ENCODE measurements at regions not wholly inside any gene's neighbourhood (a gene's known extent, or its start where the extent isn't known, plus 50 kb on each side); places are given as distances from the start of the nearest gene placed in this dataset.

DNA sequence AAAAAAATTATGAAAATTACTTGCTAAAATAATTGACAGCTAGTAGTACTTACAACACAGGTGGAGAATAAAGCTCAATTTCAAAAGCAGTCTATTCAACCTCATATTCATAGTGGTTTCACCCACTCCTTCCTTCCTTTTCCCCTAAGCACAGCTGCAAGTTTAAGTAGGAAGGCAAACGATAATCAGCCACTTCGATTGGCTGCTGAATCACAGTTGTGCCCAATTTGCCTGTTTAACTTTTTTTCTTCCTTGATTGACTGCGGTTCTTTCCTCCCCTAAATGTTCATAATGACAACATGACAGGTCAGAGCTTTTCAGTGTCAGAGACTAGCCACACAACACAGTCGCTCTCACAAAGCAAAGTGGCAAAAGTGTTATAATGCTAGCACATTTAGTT, 468.0 kb upstream of the GBE1 start:
- no peak for DNase-seq
- ATAC-seq (ENCODE audit: low read depth), result no peak
- peak overlapping the region; percentile 56 for H3K27ac Mint-ChIP-seq

DNA sequence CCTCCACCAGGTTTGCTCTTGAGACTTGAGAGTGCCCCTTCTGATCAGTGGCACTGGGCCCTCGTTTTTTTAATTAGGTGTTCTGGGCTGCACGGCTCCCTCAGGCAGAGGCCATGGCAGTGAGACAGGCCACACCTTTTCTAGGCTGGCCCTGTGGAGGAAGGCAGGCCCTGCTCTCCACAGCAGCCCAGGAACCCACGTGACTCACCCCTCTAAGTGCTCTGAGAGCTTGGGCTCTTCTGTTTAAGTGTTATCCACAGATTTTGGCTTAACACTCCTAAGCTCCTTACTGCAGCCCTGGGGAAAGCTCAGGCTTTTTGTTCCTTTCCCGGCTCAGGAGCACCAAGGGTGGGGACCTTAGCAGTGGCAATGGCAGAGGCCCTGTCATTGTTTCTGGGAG, 463.2 kb upstream of the GBE1 start:
- Mint-ChIP-seq H3K4me3 (no peak overlapping the region), H3K27me3 (no peaks in the 10 kb centered on the region), H3K36me3 (no peaks in the 10 kb centered on the region), H3K4me1 (peaks cover 4% of the 10 kb centered on the region), H3K27ac (no peak overlapping the region), H3K9me3 (peaks cover 4% of the 10 kb centered on the region)
- no peak for DNase-seq
- POLR2A ChIA-PET, result no interaction called here
- no peak for ATAC-seq (ENCODE audit: low read depth)

More for the DNA sequence above, 468.0 kb upstream of the GBE1 start:
- POLR2A ChIA-PET, result no interaction called here
- Mint-ChIP-seq H3K4me3 (peak overlapping the region; percentile 68), H3K4me1 (peaks cover 8% of the 10 kb centered on the region), H3K9me3 (no peaks in the 10 kb centered on the region), H3K36me3 (no peaks in the 10 kb centered on the region), H3K27me3 (no peaks in the 10 kb centered on the region)

DNA sequence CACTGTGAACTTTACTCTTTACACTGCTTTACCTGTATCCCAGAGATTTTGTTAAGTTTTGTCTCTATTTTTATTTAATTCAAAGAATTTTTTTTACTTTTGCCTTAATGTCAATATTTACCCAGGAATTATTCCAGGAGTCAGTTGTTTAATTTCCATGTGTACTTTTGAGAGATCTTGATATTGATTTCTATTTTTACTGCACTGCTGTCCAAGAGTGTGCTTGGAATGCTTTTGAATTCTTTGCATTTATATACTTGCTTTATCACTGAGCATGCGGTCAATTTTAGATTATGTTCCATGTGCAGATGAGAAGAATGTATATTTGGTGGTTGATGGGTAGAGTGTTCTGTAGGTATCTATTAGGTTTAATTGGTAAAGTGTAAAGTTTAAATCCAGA, 461.0 kb upstream of the GBE1 start:
- ATAC-seq (ENCODE audit: low read depth) (no peak), DNase-seq (no peak)
- H3K27ac Mint-ChIP-seq, result no peak overlapping the region

DNA sequence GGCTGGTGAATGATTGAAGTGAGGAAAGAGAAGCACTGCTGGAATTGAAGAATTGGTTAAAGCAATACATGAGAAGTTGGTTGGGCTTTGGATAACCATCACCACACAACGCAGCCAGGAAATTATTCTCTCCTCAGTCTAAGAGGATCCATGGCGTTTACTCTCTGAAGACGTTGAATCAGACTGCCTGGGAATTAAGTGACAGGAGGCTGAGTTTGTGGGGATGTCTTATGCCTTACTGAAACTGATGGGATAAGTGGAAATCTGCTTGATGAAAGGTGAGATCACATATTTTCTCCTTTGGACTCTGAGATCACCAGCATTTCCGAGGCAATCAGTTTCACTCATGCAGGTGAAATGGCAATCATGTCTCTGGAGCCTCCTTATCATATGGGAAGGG, 456.1 kb upstream of the GBE1 start:
- H3K27ac Mint-ChIP-seq, result no peak overlapping the region
- ATAC-seq (ENCODE audit: low read depth) (no peak), DNase-seq (no peak)
- H3K4me1 Mint-ChIP-seq, result no peaks in the 10 kb centered on the region
- no peaks in the 10 kb centered on the region for H3K27me3 Mint-ChIP-seq
- POLR2A ChIA-PET, result no interaction called here
- H3K4me3 Mint-ChIP-seq, result no peak overlapping the region
- H3K36me3 Mint-ChIP-seq, result no peaks in the 10 kb centered on the region
- H3K9me3 Mint-ChIP-seq, result peaks cover 1% of the 10 kb centered on the region

More for the DNA sequence above, 461.0 kb upstream of the GBE1 start:
- POLR2A ChIA-PET, result no interaction called here
- no peak overlapping the region for H3K4me3 Mint-ChIP-seq
- no peaks in the 10 kb centered on the region for H3K36me3 Mint-ChIP-seq
- no peaks in the 10 kb centered on the region for H3K4me1 Mint-ChIP-seq
- no peaks in the 10 kb centered on the region for H3K27me3 Mint-ChIP-seq
- peaks cover 4% of the 10 kb centered on the region for H3K9me3 Mint-ChIP-seq

DNA sequence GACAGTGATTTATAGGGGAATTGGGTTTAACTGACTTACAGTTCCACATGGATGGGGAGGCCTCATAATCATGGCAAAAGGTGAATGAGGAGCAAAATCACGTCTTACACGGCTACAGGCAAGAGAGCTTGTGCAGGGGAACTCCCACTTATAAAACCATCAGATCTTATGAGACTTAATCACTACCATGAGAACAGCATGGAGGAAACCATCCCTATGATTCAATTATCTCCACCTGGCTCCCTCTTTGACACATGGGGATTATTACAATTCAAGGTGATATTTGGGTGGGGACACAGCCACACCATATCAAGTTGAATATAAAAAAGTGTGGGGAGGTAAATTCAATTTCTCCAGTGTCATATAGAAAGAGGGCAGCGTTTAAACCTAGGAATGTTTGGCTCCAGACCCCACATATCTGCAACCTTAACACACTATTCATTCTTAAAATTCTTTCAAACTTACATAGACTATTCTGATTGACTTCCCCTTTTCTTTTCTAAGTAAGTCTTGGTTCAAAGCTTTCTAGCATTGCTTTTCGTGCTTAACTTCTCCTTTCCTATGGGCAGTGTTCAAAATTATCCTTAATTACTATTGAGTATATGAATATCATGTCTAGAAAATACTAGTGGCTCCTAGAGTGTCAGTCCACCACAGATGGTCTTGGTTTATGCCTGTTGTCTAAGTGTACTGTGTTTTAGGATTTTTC, 446.7 kb upstream of the GBE1 start:
- DNase-seq (no peak), ATAC-seq (ENCODE audit: low read depth) (no peak)
- H3K4me1 Mint-ChIP-seq, result no peaks in the 10 kb centered on the region
- H3K27ac Mint-ChIP-seq, result no peak overlapping the region
- no peaks in the 10 kb centered on the region for H3K36me3 Mint-ChIP-seq
- no peaks in the 10 kb centered on the region for H3K27me3 Mint-ChIP-seq
- POLR2A ChIA-PET, result no interaction called here
- H3K4me3 Mint-ChIP-seq, result no peak overlapping the region
- H3K9me3 Mint-ChIP-seq, result no peaks in the 10 kb centered on the region

DNA sequence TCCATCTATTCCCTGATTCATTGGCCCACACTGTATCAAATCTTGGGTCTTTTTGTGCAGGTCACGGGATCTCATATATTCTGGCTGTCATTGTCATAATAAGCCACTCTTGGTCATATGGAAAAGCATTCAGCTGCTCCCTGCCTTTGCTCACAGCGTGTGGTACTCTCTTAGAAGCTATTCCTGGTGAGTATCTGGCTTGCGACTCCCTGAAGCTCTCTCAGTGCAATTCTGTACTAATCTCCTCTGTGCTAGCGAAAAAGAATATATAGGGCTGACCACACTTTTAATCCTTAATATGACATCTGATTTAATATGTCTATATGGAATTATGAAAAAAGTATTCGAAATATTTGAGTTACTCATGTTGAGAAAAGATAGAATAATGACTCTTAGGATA, 440.8 kb upstream of the GBE1 start:
- no peaks in the 10 kb centered on the region for H3K27me3 Mint-ChIP-seq
- POLR2A ChIA-PET, result no interaction called here
- no peak overlapping the region for H3K4me3 Mint-ChIP-seq
- ATAC-seq (ENCODE audit: low read depth), result no peak
- H3K9me3 Mint-ChIP-seq, result peaks cover 2% of the 10 kb centered on the region
- no peak overlapping the region for H3K27ac Mint-ChIP-seq
- DNase-seq, result no peak
- no peaks in the 10 kb centered on the region for H3K4me1 Mint-ChIP-seq
- no peaks in the 10 kb centered on the region for H3K36me3 Mint-ChIP-seq

DNA sequence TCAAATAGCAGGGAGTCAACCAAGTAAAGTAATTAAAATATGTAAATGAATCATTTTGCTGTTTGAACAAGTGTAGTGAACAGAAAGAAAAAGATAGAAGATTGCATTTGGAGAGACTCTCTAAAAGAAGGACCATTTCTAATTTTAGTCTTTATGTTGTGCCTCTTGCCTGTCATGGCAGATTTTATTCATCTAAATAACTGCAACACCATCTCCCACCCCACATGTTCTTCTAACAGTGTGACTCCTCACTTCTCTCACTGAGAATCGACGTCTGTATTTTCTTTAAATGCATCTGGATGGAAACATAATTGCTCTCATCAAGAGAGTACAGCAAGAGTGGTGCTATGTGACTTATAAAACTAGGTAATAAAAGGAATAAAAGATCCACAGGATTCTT, 439.9 kb upstream of the GBE1 start:
- Mint-ChIP-seq H3K4me1 (no peaks in the 10 kb centered on the region), H3K27me3 (no peaks in the 10 kb centered on the region), H3K4me3 (no peak overlapping the region), H3K9me3 (peaks cover 2% of the 10 kb centered on the region), H3K27ac (no peak overlapping the region), H3K36me3 (no peaks in the 10 kb centered on the region)
- POLR2A ChIA-PET, result no interaction called here
- ATAC-seq (ENCODE audit: low read depth), result no peak
- no peak for DNase-seq

DNA sequence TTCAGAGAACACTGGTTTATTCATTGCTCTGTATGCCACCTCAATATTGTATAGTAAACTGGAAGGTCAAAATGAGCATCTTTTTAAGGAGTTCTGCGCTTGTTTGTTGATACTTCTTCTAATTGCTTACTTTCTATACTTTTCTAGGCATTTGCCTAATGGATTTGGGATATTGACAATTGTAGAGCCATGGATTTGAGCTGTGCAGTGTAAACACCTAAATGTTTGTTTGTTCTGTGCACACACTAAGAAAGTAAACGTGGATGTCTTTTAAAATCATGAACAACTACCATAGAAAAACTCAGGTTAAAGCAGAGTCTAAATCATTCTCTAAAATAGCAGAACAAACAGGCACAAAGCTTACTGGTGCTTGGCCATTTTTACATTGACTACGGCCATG, 436.6 kb upstream of the GBE1 start:
- Mint-ChIP-seq H3K36me3 (no peaks in the 10 kb centered on the region), H3K9me3 (peaks cover 2% of the 10 kb centered on the region), H3K27me3 (no peaks in the 10 kb centered on the region), H3K4me3 (no peak overlapping the region), H3K4me1 (no peaks in the 10 kb centered on the region), H3K27ac (no peak overlapping the region)
- DNase-seq (no peak), ATAC-seq (ENCODE audit: low read depth) (no peak)
- POLR2A ChIA-PET, result no interaction called here

DNA sequence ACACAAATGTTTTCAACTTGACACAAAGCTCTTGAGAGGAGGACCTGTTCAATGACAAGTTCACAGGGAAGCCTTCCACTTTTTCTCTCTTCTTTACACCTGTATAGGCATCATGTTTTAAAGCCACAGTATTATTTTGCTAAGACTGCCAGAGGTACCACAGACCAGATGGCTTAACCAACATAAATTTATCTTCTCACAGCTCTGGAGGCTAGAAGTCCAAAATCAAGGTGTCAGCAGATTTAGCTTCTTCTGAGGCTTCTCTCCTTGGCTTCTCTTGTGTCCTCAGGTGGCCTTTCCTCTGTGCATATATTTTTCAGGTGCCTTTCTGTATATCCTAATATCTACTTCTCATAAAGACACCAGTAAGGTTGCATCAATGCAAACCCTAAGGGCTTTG, 435.2 kb upstream of the GBE1 start:
- no peak overlapping the region for H3K27ac Mint-ChIP-seq
- H3K4me1 Mint-ChIP-seq, result no peaks in the 10 kb centered on the region
- no peaks in the 10 kb centered on the region for H3K27me3 Mint-ChIP-seq
- no peak for ATAC-seq (ENCODE audit: low read depth)
- DNase-seq, result no peak
- POLR2A ChIA-PET, result no interaction called here
- H3K4me3 Mint-ChIP-seq, result no peak overlapping the region
- peaks cover 2% of the 10 kb centered on the region for H3K9me3 Mint-ChIP-seq
- no peaks in the 10 kb centered on the region for H3K36me3 Mint-ChIP-seq

DNA sequence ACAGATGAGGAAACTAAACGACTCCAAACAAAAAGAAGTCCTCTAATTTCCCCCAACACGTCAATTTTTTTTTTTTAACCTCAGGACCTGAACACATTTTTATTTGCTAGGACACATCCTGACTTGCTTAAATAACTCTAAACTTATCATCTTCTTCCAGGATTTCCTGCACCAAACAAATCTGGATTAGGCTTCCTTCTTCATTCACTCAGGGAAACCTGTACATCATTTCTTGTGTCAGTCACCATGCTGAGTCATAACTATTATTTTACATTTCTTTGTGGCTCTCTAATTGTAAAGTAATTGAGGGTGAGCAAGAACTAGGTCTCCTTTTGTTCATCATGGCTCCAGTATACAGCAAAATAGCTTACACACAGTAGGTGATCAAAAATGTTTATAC, 433.4 kb upstream of the GBE1 start:
- Mint-ChIP-seq H3K27ac (no peak overlapping the region), H3K27me3 (no peaks in the 10 kb centered on the region), H3K4me1 (no peaks in the 10 kb centered on the region), H3K4me3 (no peak overlapping the region), H3K9me3 (peaks cover 2% of the 10 kb centered on the region), H3K36me3 (no peaks in the 10 kb centered on the region)
- POLR2A ChIA-PET, result no interaction called here
- ATAC-seq (ENCODE audit: low read depth), result no peak
- no peak for DNase-seq

DNA sequence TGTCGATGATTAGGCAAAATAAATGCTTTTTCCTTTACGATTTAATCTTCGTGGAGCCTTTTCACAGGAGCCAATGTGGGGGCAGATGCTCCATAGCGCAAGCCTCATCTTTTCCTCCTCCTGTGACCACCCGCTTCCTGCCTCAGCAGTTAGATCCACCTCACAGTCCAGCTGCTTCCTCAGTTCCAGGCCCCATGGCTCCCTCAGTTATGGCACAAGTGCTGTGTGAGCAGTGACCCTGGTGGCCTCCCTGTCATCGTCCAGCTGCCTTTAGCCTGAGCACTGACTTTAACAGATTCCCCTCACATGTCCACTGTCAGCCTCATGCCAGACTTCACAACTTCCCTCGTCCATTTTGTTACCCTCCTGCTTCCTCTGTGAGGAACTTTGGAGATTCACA, 424.6 kb upstream of the GBE1 start:
- no peak overlapping the region for H3K4me3 Mint-ChIP-seq
- H3K36me3 Mint-ChIP-seq, result no peaks in the 10 kb centered on the region
- no peak overlapping the region for H3K27ac Mint-ChIP-seq
- POLR2A ChIA-PET, result no interaction called here
- no peak for ATAC-seq (ENCODE audit: low read depth)
- no peaks in the 10 kb centered on the region for H3K4me1 Mint-ChIP-seq
- DNase-seq, result no peak
- H3K27me3 Mint-ChIP-seq, result no peaks in the 10 kb centered on the region
- H3K9me3 Mint-ChIP-seq, result no peaks in the 10 kb centered on the region

DNA sequence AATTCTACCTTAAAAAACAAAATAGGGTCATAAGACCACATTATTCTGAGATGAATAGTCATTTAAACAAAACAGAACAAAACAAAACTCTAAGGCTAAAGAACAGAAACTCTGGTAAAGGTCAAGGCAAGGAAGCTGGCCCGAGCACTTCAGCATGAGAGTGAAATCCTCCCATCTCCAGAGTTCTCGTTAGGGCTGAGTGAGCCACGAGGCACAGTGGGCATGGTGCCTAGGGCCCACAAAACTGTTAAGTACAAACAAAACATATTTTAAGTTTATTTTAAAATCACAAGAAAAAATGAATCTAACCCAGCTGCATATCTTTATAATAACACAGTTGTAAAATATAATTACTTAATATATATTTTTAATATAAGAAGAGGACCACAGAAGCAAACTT, 417.8 kb upstream of the GBE1 start:
- Mint-ChIP-seq H3K27ac (no peak overlapping the region), H3K27me3 (no peaks in the 10 kb centered on the region), H3K4me3 (no peak overlapping the region), H3K36me3 (no peaks in the 10 kb centered on the region), H3K9me3 (no peaks in the 10 kb centered on the region), H3K4me1 (no peaks in the 10 kb centered on the region)
- POLR2A ChIA-PET, result no interaction called here
- DNase-seq (no peak), ATAC-seq (ENCODE audit: low read depth) (no peak)

DNA sequence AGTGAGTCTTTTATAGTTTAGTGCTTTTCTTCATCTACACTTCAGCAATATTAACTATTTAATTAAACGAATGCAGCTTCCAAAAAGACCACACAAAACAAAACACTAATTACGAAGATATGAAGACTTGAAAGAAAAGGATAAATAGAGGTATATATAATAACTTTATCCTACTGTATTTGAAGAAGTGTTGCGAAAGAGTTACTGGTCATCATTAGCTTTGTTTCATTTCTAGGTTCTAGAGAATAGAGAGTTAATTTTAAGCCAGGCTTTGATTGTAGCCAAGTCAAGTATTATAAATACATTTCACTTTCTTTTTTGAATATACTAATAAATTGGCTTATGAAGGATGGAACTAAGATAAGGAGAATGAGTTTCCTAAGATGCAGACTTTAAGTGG, 416.8 kb upstream of the GBE1 start:
- POLR2A ChIA-PET, result no interaction called here
- Mint-ChIP-seq H3K4me1 (no peaks in the 10 kb centered on the region), H3K4me3 (no peak overlapping the region), H3K27me3 (no peaks in the 10 kb centered on the region), H3K27ac (no peak overlapping the region), H3K36me3 (no peaks in the 10 kb centered on the region), H3K9me3 (no peaks in the 10 kb centered on the region)
- DNase-seq (no peak), ATAC-seq (ENCODE audit: low read depth) (no peak)

DNA sequence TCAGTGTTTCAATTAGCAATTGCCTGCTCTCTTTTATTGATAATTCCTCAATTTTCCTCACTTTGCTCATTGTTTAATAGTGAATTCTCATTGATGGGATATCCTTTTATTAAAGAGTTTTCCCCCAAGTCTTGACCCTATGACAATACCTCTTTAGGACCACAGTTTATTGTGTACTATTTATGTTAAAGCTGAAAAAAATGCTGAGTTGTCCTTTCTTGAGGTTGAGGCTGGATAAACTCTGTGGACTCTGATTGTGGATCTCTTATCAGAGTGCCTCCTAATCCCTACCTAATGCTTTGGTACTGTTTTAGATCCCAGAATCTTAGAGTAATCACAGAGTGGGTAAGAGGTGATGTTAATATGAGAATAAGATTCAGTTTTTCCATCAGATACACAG, 416.3 kb upstream of the GBE1 start:
- POLR2A ChIA-PET, result no interaction called here
- Mint-ChIP-seq H3K27ac (no peak overlapping the region), H3K27me3 (no peaks in the 10 kb centered on the region), H3K9me3 (no peaks in the 10 kb centered on the region), H3K4me3 (no peak overlapping the region), H3K4me1 (no peaks in the 10 kb centered on the region), H3K36me3 (no peaks in the 10 kb centered on the region)
- DNase-seq, result no peak
- no peak for ATAC-seq (ENCODE audit: low read depth)

DNA sequence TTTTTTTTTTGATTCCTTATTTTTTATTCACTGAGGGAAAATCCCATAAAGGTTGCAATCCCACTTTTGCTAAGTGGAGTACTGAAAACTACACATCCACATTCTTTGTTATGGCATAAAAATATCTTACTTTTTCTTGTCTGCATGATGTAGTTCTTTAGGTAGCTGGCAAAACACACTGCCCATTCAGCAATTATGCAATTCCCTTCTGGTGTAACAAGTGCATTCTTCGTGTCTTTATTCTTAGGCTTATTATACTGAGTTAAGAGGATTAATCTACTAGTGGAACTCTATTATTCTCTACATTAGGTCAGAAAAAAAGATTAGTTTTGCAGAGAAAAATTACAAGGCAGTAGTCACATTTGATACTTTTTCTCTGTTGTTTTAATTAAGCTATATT, 403.8 kb upstream of the GBE1 start:
- no peaks in the 10 kb centered on the region for H3K27me3 Mint-ChIP-seq
- H3K4me1 Mint-ChIP-seq, result no peaks in the 10 kb centered on the region
- H3K27ac Mint-ChIP-seq, result no peak overlapping the region
- no peak overlapping the region for H3K4me3 Mint-ChIP-seq
- no peak for DNase-seq
- no peak for ATAC-seq (ENCODE audit: low read depth)
- no peaks in the 10 kb centered on the region for H3K9me3 Mint-ChIP-seq
- POLR2A ChIA-PET, result no interaction called here
- H3K36me3 Mint-ChIP-seq, result no peaks in the 10 kb centered on the region
